Small intestine (tissue), 7 donors: ENCODE measurements at regions not wholly inside any gene's neighbourhood (a gene's known extent, or its start where the extent isn't known, plus 50 kb on each side); places are given as distances from the start of the nearest gene placed in this dataset.

Experiments
- DNase-seq, 2 donors: peaks; one replicate each; pipeline versions ENCODE4 v3.0.0 to v3.0.0-alpha.2; 2013
- FAIRE-seq: peaks from 2 replicates; lab custom pipeline; 2012; peaks lifted over from hg19 to GRCh38; lab: Jason Lieb, UNC
- H3K27ac ChIP-seq, 3 donors: one replicate each; pipeline ENCODE4 v1.5.1; 2013; ENCODE audit warnings: low read length in 2 of 3, mild to moderate bottlenecking in 2 of 3, control low read depth in 1 of 3, inconsistent platforms in 1 of 3, low read depth in 1 of 3, moderate library complexity in 1 of 3
- H3K27me3 ChIP-seq, 3 donors: one replicate each; pipeline ENCODE4 v1.6.1; 2013; ENCODE audit warnings: low read length in 3 of 3, inconsistent platforms in 1 of 3; ENCODE audit not compliant: control insufficient read depth in 3 of 3, insufficient read depth in 3 of 3
- H3K36me3 ChIP-seq, 3 donors: one replicate each; pipeline ENCODE4 v1.6.1; 2013; ENCODE audit warnings: low read length in 3 of 3, inconsistent platforms in 1 of 3, low read depth in 1 of 3, mild to moderate bottlenecking in 1 of 3, moderate library complexity in 1 of 3; ENCODE audit not compliant: control insufficient read depth in 3 of 3, insufficient read depth in 2 of 3
- H3K4me1 ChIP-seq, 3 donors: one replicate each; pipeline ENCODE4 v1.6.1; 2013; ENCODE audit warnings: low read length in 2 of 3, inconsistent platforms in 1 of 3, low read depth in 1 of 3, mild to moderate bottlenecking in 1 of 3, moderate library complexity in 1 of 3; ENCODE audit not compliant: control insufficient read depth in 3 of 3, insufficient read depth in 2 of 3
- H3K4me3 ChIP-seq, 3 donors: one replicate each; pipeline ENCODE4 v1.5.1; 2013; ENCODE audit warnings: low read length in 3 of 3, control low read depth in 1 of 3, inconsistent platforms in 1 of 3, low read depth in 1 of 3, mild to moderate bottlenecking in 1 of 3, moderate library complexity in 1 of 3
- H3K9me3 ChIP-seq, 2 donors: one replicate each; pipeline ENCODE4 v1.6.1; 2013; ENCODE audit warnings: low read depth in 1 of 2, low read length in 1 of 2; ENCODE audit not compliant: control insufficient read depth in 2 of 2, insufficient read depth in 1 of 2
- WGBS, 3 donors: extraction: QIAGEN DNeasy Blood & Tissue Kit; methylation state at CpG; one replicate each; pipeline ENCODE4 v1.1.7; 2013; 5-methylcytosine and 5-hydroxymethylcytosine counted together
- donor health status: healthy with polysubstance abuse.
- donor health status: control.
- donor health status: control.
- donor health status: Bipolar disorder and iron deficiency.
- donor health status: healthy.

- Histone ChIP-seq H3K4me1 (no peaks in the 10 kb centered on the region), H3K4me3 (no peak overlapping the region), H3K36me3 (no peaks in the 10 kb centered on the region), H3K9me3 (no peaks in the 10 kb centered on the region), H3K27me3 (no peaks in the 10 kb centered on the region), H3K27ac (no peak overlapping the region)
- no peak for FAIRE-seq
- WGBS, 3 donors = 17 to 58% (median 30%) methylated on average over 1 of the region's 1 CpG
- no peak for DNase-seq
Observed at GRCh38 chr21:35179990-35180540, 131.0 kb upstream of the RUNX1 start.

- WGBS, 3 donors = 65 to 82% (median 71%) methylated on average over 1 of the region's 1 CpG
- Histone ChIP-seq H3K27ac (no peak overlapping the region), H3K4me3 (no peak overlapping the region), H3K36me3 (no peaks in the 10 kb centered on the region), H3K9me3 (no peaks in the 10 kb centered on the region), H3K27me3 (no peaks in the 10 kb centered on the region), H3K4me1 (no peaks in the 10 kb centered on the region)
- DNase-seq (no peak), FAIRE-seq (no peak)
Observed at GRCh38 chr21:35178827-35179226, 129.7 kb upstream of the RUNX1 start.

DNA sequence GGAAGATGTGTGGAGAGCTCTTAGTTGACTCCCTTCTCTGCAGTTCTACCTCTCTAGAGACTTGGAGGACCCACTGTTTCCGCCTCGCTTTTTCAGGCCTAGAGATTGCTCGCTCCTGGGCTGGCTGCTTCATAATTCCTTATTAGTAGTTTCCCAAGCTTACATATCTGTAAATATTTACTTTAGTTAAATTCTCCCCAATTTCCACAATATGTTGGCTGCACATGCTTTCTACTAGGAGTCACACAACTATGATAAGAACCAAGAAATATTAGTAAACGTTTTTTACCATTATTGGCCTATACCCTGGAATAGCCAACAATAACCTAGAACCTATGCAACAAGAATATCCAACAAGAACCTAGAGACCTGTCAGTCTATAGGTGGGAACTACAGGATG is 129.0 kb upstream of the RUNX1 start:
- 74 to 93% (median 86%) methylated on average over 4 of the region's 4 CpGs for WGBS, 3 donors
- Histone ChIP-seq H3K4me3 (no peak overlapping the region), H3K36me3 (no peaks in the 10 kb centered on the region), H3K9me3 (no peaks in the 10 kb centered on the region), H3K27me3 (no peaks in the 10 kb centered on the region), H3K4me1 (no peaks in the 10 kb centered on the region), H3K27ac (no peak overlapping the region)
- DNase-seq = no peak
- FAIRE-seq = no peak

DNA sequence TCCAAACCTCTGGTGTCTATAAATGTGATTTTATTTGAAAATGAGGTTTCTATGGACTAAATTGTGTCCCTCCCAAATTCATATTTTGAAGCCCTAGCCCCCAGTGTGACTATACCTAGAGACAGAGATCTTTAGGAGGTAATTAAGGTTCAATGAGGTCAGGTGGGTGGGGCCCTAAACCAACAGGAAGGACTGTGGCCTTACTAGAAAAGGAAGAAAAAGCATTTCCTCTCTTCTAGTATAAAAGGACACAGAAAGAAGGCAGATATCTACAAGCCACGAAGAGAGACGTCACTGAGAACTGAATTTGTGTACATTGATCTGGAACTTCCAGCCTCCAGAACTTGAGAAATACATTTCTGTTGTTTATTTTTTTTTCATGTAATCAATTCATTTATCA is 123.1 kb upstream of the RUNX1 start:
- H3K27me3 ChIP-seq = no peaks in the 10 kb centered on the region
- WGBS, 3 donors = 53 to 88% (median 63%) methylated on average over 2 of the region's 2 CpGs
- no peaks in the 10 kb centered on the region for H3K4me1 ChIP-seq
- no peak overlapping the region for H3K27ac ChIP-seq
- FAIRE-seq (no peak), DNase-seq (peak in 1 of 2 donors; percentile 20)
- no peak overlapping the region for H3K4me3 ChIP-seq
- no peaks in the 10 kb centered on the region for H3K9me3 ChIP-seq
- H3K36me3 ChIP-seq = no peaks in the 10 kb centered on the region

- no peak overlapping the region for H3K4me3 ChIP-seq
- H3K36me3 ChIP-seq = no peaks in the 10 kb centered on the region
- no peak overlapping the region for H3K27ac ChIP-seq
- no peaks in the 10 kb centered on the region for H3K9me3 ChIP-seq
- no peaks in the 10 kb centered on the region for H3K4me1 ChIP-seq
- H3K27me3 ChIP-seq = no peaks in the 10 kb centered on the region
- no peak for DNase-seq
- FAIRE-seq = no peak
- 77 to 88% (median 85%) methylated on average over 5 of the region's 5 CpGs for WGBS, 3 donors
Observed at GRCh38 chr21:35171385-35171784, 122.3 kb upstream of the RUNX1 start.

- Histone ChIP-seq H3K36me3 (no peaks in the 10 kb centered on the region), H3K27me3 (no peaks in the 10 kb centered on the region), H3K27ac (no peak overlapping the region), H3K9me3 (no peaks in the 10 kb centered on the region), H3K4me1 (no peaks in the 10 kb centered on the region), H3K4me3 (no peak overlapping the region)
- FAIRE-seq (no peak), DNase-seq (no peak)
- WGBS, 3 donors = 93 to 97% (median 95%) methylated on average over 4 of the region's 4 CpGs
Observed at GRCh38 chr21:35170818-35171217, 121.7 kb upstream of the RUNX1 start.

DNA sequence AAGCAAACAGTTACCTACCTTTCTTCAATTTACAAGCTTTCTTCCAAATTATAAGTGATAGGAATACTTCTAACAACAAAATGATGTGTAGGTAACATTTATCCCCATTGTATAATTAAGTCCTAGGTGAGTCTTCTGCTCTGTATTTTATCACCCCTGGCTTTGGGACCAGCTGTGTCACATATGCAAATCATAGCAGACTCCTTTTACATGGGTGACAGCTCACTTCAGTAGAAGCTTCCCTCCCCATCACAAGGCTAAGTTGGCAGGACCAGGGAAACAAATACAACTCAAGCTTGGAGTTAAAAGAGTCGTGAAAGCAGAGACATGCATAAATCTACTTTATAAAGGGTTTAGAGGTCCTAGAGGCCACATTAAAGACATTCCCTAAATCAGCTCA is 121.1 kb upstream of the RUNX1 start:
- no peak for DNase-seq
- Histone ChIP-seq H3K4me1 (no peaks in the 10 kb centered on the region), H3K9me3 (no peaks in the 10 kb centered on the region), H3K4me3 (no peak overlapping the region), H3K27me3 (no peaks in the 10 kb centered on the region), H3K36me3 (no peaks in the 10 kb centered on the region), H3K27ac (no peak overlapping the region)
- 79 to 89% (median 86%) methylated on average over 1 of the region's 1 CpG for WGBS, 3 donors
- FAIRE-seq = no peak

- H3K4me3 ChIP-seq = no peak overlapping the region
- H3K9me3 ChIP-seq = no peaks in the 10 kb centered on the region
- H3K36me3 ChIP-seq = no peaks in the 10 kb centered on the region
- 83 to 94% (median 85%) methylated on average over 1 of the region's 1 CpG for WGBS, 3 donors
- DNase-seq (no peak), FAIRE-seq (no peak)
- H3K4me1 ChIP-seq = no peaks in the 10 kb centered on the region
- no peak overlapping the region for H3K27ac ChIP-seq
- H3K27me3 ChIP-seq = no peaks in the 10 kb centered on the region
Observed at GRCh38 chr21:35169574-35169973, 120.5 kb upstream of the RUNX1 start.

DNA sequence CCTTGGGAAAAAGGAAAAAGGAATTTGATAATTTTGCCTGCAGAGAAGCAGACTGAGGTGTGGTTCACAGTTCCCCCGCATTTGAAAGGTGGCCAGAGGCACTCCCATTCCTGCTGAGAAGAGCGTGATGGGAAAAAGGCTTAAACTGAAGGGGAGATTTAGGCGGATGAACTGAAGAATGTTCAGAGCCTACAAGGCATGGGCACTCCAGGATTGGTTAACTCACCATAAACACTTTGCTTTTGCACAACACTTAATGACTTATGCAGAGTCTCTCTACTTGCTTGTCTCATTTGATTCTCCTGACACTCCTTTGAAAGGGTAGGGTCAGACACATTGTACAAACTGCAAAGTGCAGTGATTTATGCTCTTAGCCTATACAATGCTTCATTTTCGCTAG is 119.6 kb upstream of the RUNX1 start:
- Histone ChIP-seq H3K36me3 (no peaks in the 10 kb centered on the region), H3K27me3 (no peaks in the 10 kb centered on the region), H3K9me3 (no peaks in the 10 kb centered on the region), H3K27ac (no peak overlapping the region), H3K4me1 (no peaks in the 10 kb centered on the region), H3K4me3 (no peak overlapping the region)
- FAIRE-seq = no peak
- WGBS, 3 donors = 88 to 90% (median 88%) methylated on average over 4 of the region's 4 CpGs
- DNase-seq = no peak
